HG02981 (cell line): ENCODE measurements at regions not wholly inside any gene's neighbourhood (a gene's known extent, or its start where the extent isn't known, plus 50 kb on each side); places are given as distances from the start of the nearest gene placed in this dataset.
"Not testable (repeated sequence)": the region's sequence is repeated elsewhere in the genome, so short reads cannot be mapped to it uniquely, and the experiment has no call there.

Source experiments
- ATAC-seq: cut with Tn5 transposase; IDR thresholded peaks from one replicate; pipeline ENCODE4 v1.9.1; 2021; ENCODE audit warnings: mild to moderate bottlenecking, moderate library complexity; ENCODE audit not compliant: unreplicated experiment

- ATAC-seq, result no peak
These were observed 849.4 kb downstream of the DACH1 start for GRCh38 chr13:71017607-71018006.

- no peak for ATAC-seq
These were observed 851.5 kb downstream of the DACH1 start for GRCh38 chr13:71015516-71015915.

- ATAC-seq, result no peak
These were observed 852.0 kb downstream of the DACH1 start for GRCh38 chr13:71015021-71015420.

- ATAC-seq, result no peak
These were observed 861.1 kb downstream of the DACH1 start for GRCh38 chr13:71005919-71006318.

- no peak for ATAC-seq
These were observed 871.7 kb downstream of the DACH1 start for GRCh38 chr13:70995338-70995737.

- ATAC-seq, result no peak
These were observed 872.8 kb downstream of the DACH1 start for GRCh38 chr13:70994191-70994590.

- no peak for ATAC-seq
These were observed 878.8 kb upstream of the KLHL1 start for GRCh38 chr13:70987043-70987442.

GRCh38 chr13:70985371-70985770, 877.1 kb upstream of the KLHL1 start:
- ATAC-seq, result no peak

- not testable (repeated sequence) for ATAC-seq
These were observed 873.0 kb upstream of the KLHL1 start for GRCh38 chr13:70981219-70981618.

GRCh38 chr13:70969321-70969720, 861.1 kb upstream of the KLHL1 start:
- no peak for ATAC-seq

- no peak for ATAC-seq
These were observed 859.3 kb upstream of the KLHL1 start for GRCh38 chr13:70967564-70967963.

- no peak for ATAC-seq
These were observed 856.6 kb upstream of the KLHL1 start for GRCh38 chr13:70964874-70965273.

GRCh38 chr13:70964124-70964523, 855.9 kb upstream of the KLHL1 start:
- ATAC-seq, result no peak

- ATAC-seq, result no peak
These were observed 852.7 kb upstream of the KLHL1 start for GRCh38 chr13:70960841-70961443.

- ATAC-seq, result no peak
These were observed 851.0 kb upstream of the KLHL1 start for GRCh38 chr13:70959035-70959775.

- ATAC-seq, result no peak
These were observed 847.6 kb upstream of the KLHL1 start for GRCh38 chr13:70955887-70956286.

- no peak for ATAC-seq
These were observed 842.4 kb upstream of the KLHL1 start for GRCh38 chr13:70950664-70951063.

- ATAC-seq, result no peak
These were observed 837.3 kb upstream of the KLHL1 start for GRCh38 chr13:70945506-70945905.

GRCh38 chr13:70941454-70941853, 833.2 kb upstream of the KLHL1 start:
- no peak for ATAC-seq

- no peak for ATAC-seq
These were observed 830.2 kb upstream of the KLHL1 start for GRCh38 chr13:70938462-70938861.

- ATAC-seq, result no peak
These were observed 824.3 kb upstream of the KLHL1 start for GRCh38 chr13:70932511-70932910.

GRCh38 chr13:70923863-70924752, 815.9 kb upstream of the KLHL1 start:
- ATAC-seq, result no peak
